PC-9 (cell line): ENCODE measurements at regions not wholly inside any gene's neighbourhood (a gene's known extent, or its start where the extent isn't known, plus 50 kb on each side); places are given as distances from the start of the nearest gene placed in this dataset.

Experiments
- BruUV-seq: library from RNA; stranded (reverse); fragments of 400-500 nt; replicated peaks from 2 replicates; lab custom pipeline; 2021; lab: Mats Ljungman, UMichigan
- CTCF ChIA-PET: fragments of 300-600 bp; sonication (Branson Sonifier 250); formaldehyde crosslinking; loops from one replicate; lab custom pipeline; 2022; ENCODE audit warnings: antibody characterized with exemption; lab: Charles Lee
- POLR2A ChIA-PET: fragments of 300-600 bp; sonication (Branson Sonifier 250); formaldehyde crosslinking; loops from one replicate; lab custom pipeline; 2022; ENCODE audit warnings: antibody characterized with exemption; ENCODE audit not compliant: unreplicated experiment; lab: Charles Lee
- DNase-seq, 2 experiments: peaks; one replicate each; pipeline versions ENCODE4 v3.0.0 to v3.0.0-alpha.2; 2015 to 2022; ENCODE audit warnings: mixed read lengths in 1 of 2
- H2AFZ ChIP-seq: fragments of 200-600 bp; sonication (generic); 2 replicates; pipeline ENCODE4 v1.8.1; 2017; ENCODE audit warnings: antibody characterized with exemption
- H3F3A ChIP-seq: fragments of 200-600 bp; sonication (generic); 2 replicates; pipeline ENCODE4 v1.8.1; 2017; ENCODE audit warnings: antibody characterized with exemption, mild to moderate bottlenecking, low read depth; ENCODE audit not compliant: insufficient read depth
- H3K27ac ChIP-seq: fragments of 200-600 bp; sonication (generic); 2 replicates; pipeline ENCODE4 v1.6.1; 2016; ENCODE audit warnings: mixed run types
- H3K27me3 ChIP-seq: fragments of 200-600 bp; sonication (generic); 2 replicates; pipeline ENCODE4 v1.6.1; 2016; ENCODE audit warnings: low read depth, mixed run types; ENCODE audit not compliant: insufficient read depth
- H3K36me3 ChIP-seq: fragments of 200-600 bp; sonication (generic); 2 replicates; pipeline ENCODE4 v1.6.1; 2016; ENCODE audit warnings: low read depth, mixed run types
- H3K4me1 ChIP-seq: fragments of 200-600 bp; sonication (generic); replicated peaks from 2 replicates; pipeline ENCODE4 v1.6.1; 2016; ENCODE audit warnings: mixed run types; ENCODE audit not compliant: insufficient read depth
- H3K4me2 ChIP-seq: fragments of 200-600 bp; sonication (generic); 2 replicates; pipeline ENCODE4 v1.6.1; 2017; ENCODE audit warnings: mixed run types
- H3K4me3 ChIP-seq: fragments of 200-600 bp; sonication (generic); 2 replicates; pipeline ENCODE4 v1.6.1; 2016; ENCODE audit warnings: mixed run types
- H3K79me2 ChIP-seq: fragments of 200-600 bp; sonication (generic); 2 replicates; pipeline ENCODE4 v1.6.1; 2017; ENCODE audit warnings: low read depth, mixed run types
- H3K9me2 ChIP-seq: fragments of 200-600 bp; sonication (generic); 2 replicates; pipeline ENCODE4 v1.8.1; 2017; ENCODE audit warnings: mild to moderate bottlenecking; ENCODE audit not compliant: insufficient read depth
- H3K9me3 ChIP-seq: fragments of 200-600 bp; sonication (generic); 2 replicates; pipeline ENCODE4 v1.8.1; 2016; ENCODE audit warnings: low read depth; ENCODE audit not compliant: insufficient read depth
- H4K20me1 ChIP-seq: fragments of 200-600 bp; sonication (generic); 2 replicates; pipeline ENCODE4 v1.8.1; 2017; ENCODE audit not compliant: insufficient read depth
- EZH2 ChIP-seq: fragments of 200-600 bp; sonication (generic); IDR thresholded peaks from 2 replicates; pipeline ENCODE4 v1.8.0; 2017; ENCODE audit warnings: antibody characterized with exemption, low read depth
- intact Hi-C: fragments of 100-400 bp; cut with micrococcal nuclease; formaldehyde crosslinking; loops from one replicate; pipeline ENCODE4 v1.10.0; 2022; ENCODE audit not compliant: unreplicated experiment
- TF ChIP-seq, protein P1 (sequence below): fragments of 200-600 bp; sonication (generic); conservative IDR thresholded peaks from 2 replicates; pipeline ENCODE4 v1.6.1; 2017; ENCODE audit warnings: mixed run types, antibody characterized with exemption, mild to moderate bottlenecking, moderate library complexity

DNA sequence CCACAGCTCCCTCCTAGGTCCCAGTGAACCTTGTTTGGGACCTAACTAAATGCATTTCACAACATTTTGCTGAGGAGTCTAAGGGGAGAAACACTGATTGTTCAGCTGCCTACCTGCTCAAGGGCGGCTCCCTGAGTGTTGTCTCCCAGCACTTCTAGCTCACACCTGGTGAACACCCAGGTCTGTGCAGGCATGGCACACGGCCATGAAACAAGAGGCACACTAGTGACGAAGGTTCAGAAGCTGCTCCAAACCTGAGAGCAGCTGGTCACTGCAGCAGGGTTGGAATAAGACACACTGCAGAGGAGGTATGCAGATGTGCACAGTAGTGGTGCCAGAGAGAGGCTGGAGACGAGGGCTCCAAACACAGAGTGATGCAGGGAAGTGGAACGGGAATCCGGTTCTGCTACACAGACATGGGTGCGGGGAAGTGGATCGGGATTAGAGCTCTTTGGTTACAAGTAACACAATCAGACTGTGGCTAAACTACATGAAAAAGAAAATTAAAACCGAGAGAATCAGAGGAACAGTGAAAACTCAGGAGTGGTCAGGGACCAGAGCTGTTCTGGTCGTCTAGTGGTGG, 486.1 kb upstream of the CDH4 start:
- no peaks in the 10 kb centered on the region for H3K4me1 ChIP-seq
- ChIA-PET POLR2A (interaction anchor here (0.6 kb wide), 1 partner anchor 969 kb away, joined by 6 read pairs; no protein-coding TSS in a partner anchor), CTCF (no interaction called here)
- no peaks in the 10 kb centered on the region; the same call in 1 of the 2 replicates for H4K20me1 ChIP-seq
- TF ChIP-seq, protein P1, sequence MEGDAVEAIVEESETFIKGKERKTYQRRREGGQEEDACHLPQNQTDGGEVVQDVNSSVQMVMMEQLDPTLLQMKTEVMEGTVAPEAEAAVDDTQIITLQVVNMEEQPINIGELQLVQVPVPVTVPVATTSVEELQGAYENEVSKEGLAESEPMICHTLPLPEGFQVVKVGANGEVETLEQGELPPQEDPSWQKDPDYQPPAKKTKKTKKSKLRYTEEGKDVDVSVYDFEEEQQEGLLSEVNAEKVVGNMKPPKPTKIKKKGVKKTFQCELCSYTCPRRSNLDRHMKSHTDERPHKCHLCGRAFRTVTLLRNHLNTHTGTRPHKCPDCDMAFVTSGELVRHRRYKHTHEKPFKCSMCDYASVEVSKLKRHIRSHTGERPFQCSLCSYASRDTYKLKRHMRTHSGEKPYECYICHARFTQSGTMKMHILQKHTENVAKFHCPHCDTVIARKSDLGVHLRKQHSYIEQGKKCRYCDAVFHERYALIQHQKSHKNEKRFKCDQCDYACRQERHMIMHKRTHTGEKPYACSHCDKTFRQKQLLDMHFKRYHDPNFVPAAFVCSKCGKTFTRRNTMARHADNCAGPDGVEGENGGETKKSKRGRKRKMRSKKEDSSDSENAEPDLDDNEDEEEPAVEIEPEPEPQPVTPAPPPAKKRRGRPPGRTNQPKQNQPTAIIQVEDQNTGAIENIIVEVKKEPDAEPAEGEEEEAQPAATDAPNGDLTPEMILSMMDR = no peak
- TF ChIP-seq EZH2 = no peak
- H3K9me2 ChIP-seq = no peaks in the 10 kb centered on the region
- peaks cover 70% of the 10 kb centered on the region for H3K27me3 ChIP-seq
- DNase-seq = no peak
- no peaks in the 10 kb centered on the region for H3K79me2 ChIP-seq
- no peaks in the 10 kb centered on the region for H3K36me3 ChIP-seq
- H3K4me2 ChIP-seq = no peak overlapping the region
- no peaks in the 10 kb centered on the region for H3F3A ChIP-seq
- no TSS peak for BruUV-seq
- intact Hi-C loops = no loop called here
- no peak overlapping the region for H3K27ac ChIP-seq
- no peak overlapping the region for H3K4me3 ChIP-seq
- no peak overlapping the region for H2AFZ ChIP-seq
- peaks cover 4% of the 10 kb centered on the region; the same call in 1 of the 2 replicates for H3K9me3 ChIP-seq

DNA sequence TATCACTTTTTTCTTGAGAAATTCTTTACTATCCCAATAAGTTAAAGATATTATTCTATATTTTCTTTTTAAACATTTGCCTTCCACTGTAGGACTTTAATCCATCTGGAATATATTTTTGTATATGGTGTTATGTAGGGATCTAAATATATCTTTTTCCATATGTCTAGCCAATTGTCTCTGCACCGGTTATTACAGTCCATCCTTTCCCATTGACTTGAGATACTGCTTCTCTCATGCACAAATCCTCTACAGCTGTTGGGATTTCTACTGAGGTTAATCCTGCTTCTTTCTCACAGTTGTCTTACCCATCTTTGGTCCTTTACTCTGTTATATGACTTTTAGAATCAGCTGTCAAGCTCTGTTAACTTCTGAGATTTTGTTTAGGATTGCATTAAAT, 483.8 kb upstream of the CDH4 start:
- Histone ChIP-seq H4K20me1 (no peaks in the 10 kb centered on the region; the same call in 1 of the 2 replicates), H3K4me2 (no peak overlapping the region), H3K4me1 (no peaks in the 10 kb centered on the region), H3K79me2 (no peaks in the 10 kb centered on the region), H3K4me3 (no peak overlapping the region), H2AFZ (no peak overlapping the region), H3K36me3 (no peaks in the 10 kb centered on the region), H3K27me3 (peaks cover 56% of the 10 kb centered on the region), H3K9me2 (no peaks in the 10 kb centered on the region), H3K9me3 (peaks cover 4% of the 10 kb centered on the region; the same call in 1 of the 2 replicates), H3K27ac (no peak overlapping the region), H3F3A (no peaks in the 10 kb centered on the region)
- DNase-seq = no peak
- BruUV-seq = no TSS peak
- TF ChIP-seq, protein P1 = no peak
- no peak for TF ChIP-seq EZH2
- ChIA-PET POLR2A (no interaction called here), CTCF (no interaction called here)
- intact Hi-C loops = no loop called here

DNA sequence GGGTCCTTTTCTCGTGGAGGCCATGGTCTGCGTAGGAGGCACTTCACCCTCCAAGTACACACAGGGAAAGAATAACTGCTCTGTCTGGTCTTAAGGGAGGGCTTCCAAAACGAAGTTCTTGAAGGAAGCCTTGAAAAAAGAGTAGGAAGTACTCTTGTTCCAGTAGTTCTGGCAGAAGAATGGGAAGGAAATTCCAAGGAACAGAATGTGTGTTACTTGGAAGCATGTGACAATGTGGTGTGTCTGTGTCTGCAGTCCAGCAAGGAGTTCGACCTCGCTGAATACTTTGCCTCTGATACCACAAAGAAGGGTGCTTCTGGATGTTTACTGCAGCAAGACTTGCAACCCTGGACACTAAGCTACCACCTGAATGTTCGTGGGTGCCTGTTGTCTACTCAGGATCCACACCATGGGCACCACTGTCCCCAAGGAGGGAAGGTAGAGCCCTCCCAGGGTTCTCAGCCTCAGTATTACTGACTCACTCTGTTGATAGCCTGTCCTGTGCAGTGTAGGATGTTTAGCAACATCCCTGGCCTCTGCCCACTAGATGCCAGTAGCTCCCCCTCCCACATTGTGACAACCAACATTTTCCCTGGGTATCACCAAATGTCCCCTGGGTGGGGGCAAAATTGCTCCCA, 471.6 kb upstream of the CDH4 start:
- TF ChIP-seq EZH2 = no peak
- TF ChIP-seq, protein P1 = no peak

More for the DNA sequence above, 471.6 kb upstream of the CDH4 start:
- CTCF ChIA-PET = no interaction called here
- H3K4me2 ChIP-seq = no peak overlapping the region
- no peaks in the 10 kb centered on the region for H3K9me2 ChIP-seq
- intact Hi-C loops = no loop called here
- no peak overlapping the region for H3K4me3 ChIP-seq
- POLR2A ChIA-PET = no interaction called here
- no peaks in the 10 kb centered on the region for H3F3A ChIP-seq
- H3K9me3 ChIP-seq = no peaks in the 10 kb centered on the region
- no peaks in the 10 kb centered on the region for H3K36me3 ChIP-seq
- no peaks in the 10 kb centered on the region for H3K79me2 ChIP-seq
- no peaks in the 10 kb centered on the region for H3K4me1 ChIP-seq
- no peaks in the 10 kb centered on the region for H4K20me1 ChIP-seq
- H3K27me3 ChIP-seq = peaks cover 47% of the 10 kb centered on the region
- DNase-seq = no peak
- BruUV-seq = no TSS peak
- no peak overlapping the region for H2AFZ ChIP-seq
- no peak overlapping the region for H3K27ac ChIP-seq
